H1 (cell line): ENCODE measurements at regions not wholly inside any gene's neighbourhood (a gene's known extent, or its start where the extent isn't known, plus 50 kb on each side); places are given as distances from the start of the nearest gene placed in this dataset.

ENCODE experiments used
- ASH2L ChIP-seq: fragments of 200-600, 300-600 bp; sonication (generic); IDR thresholded peaks from one replicate; pipeline ENCODE4 v1.7.1; 2017; ENCODE audit warnings: low read length
- CBX8 ChIP-seq: fragments of 300-800, 300-1000 bp; sonication (generic); IDR thresholded peaks from 2 replicates; pipeline ENCODE4 v1.7.1; 2016; ENCODE audit warnings: low read depth, low read length, borderline replicate concordance
- CHD7 ChIP-seq: fragments of 300-600 bp; sonication (generic); IDR thresholded peaks from 2 replicates; pipeline ENCODE4 v1.7.1; 2012; ENCODE audit warnings: low read length, moderate library complexity, mild to moderate bottlenecking, inconsistent platforms; ENCODE audit not compliant: insufficient replicate concordance
- EZH2 ChIP-seq: fragments of 200-600 bp; sonication (generic); IDR thresholded peaks from 2 replicates; pipeline ENCODE4 v1.7.1; 2012; ENCODE audit warnings: low read depth, mild to moderate bottlenecking, moderate library complexity, low read length, inconsistent platforms; ENCODE audit not compliant: severe bottlenecking
- HDAC2 ChIP-seq, 2 experiments: fragments of 300-600 bp in 1 of 2; sonication (generic) in 1 of 2; IDR thresholded peaks; 2 replicates each; pipeline ENCODE4 v1.6.1; 2011 to 2012; ENCODE audit warnings: low read depth in 2 of 2, low read length in 2 of 2, mild to moderate bottlenecking in 2 of 2, moderate library complexity in 2 of 2, borderline replicate concordance in 1 of 2, inconsistent platforms in 1 of 2
- KDM1A ChIP-seq: fragments of 200-600, 300-600 bp; sonication (generic); IDR thresholded peaks from 2 replicates; pipeline ENCODE4 v1.7.1; 2016; ENCODE audit warnings: mild to moderate bottlenecking, low read length, borderline replicate concordance
- NANOG ChIP-seq: IDR thresholded peaks from 2 replicates; pipeline ENCODE4 v1.6.1; 2011; ENCODE audit warnings: low read length, low read depth, mild to moderate bottlenecking, inconsistent platforms; ENCODE audit not compliant: insufficient read depth, poor library complexity, severe bottlenecking
- SP2 ChIP-seq: IDR thresholded peaks from 2 replicates; pipeline ENCODE4 v1.6.1; 2012; ENCODE audit warnings: mild to moderate bottlenecking, low read length, inconsistent platforms

DNA sequence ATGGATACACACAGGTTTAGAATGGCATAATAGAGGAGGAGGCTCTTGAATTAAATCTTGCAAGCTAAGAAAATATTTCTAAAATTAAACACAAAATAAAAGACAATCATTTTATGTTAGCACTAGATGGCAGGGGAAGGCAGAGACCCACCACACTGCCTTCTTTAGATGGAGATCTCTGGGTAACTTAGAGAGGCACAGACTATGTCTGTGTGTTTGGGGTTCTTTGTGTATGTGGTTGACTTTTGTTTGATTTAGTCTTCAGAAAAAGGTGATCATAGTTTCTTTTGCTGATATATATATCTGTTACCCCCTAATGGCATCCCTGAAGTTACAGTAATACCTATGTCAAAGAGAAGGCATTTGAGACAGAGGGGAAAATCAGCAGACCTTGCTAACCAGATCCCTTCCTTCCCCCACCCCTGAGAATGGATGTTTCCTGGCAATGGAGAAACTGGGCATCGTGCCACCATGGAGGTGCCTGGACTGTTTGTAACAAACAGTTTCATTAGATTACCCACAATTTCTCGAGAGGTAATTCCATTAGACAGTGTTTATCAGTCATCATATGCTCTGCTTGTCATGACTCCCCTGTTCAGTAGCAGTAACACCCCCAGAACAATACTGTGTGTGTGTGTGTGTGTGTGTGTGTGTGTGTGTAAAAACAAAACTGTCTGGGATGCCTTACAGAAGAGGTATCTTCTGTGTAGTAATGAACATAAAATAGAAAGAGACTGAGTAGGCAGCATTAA, 228.3 kb upstream of the DEPDC1 start (continued):
- TF ChIP-seq CHD7 (no peak), HDAC2 (IDR thresholded peaks at IDR 0.05; ENCODE audit: borderline replicate concordance in 1 of 2, low read depth in 2 of 2, low read length in 2 of 2) (no peak), ASH2L (no peak), KDM1A (no peak), CBX8 (no peak), NANOG (no peak), SP2 (no peak), EZH2 (no peak)
